ENCODE measurements at regions not wholly inside any gene's neighbourhood (a gene's known extent, or its start where the extent isn't known, plus 50 kb on each side); places are given as distances from the start of the nearest gene placed in this dataset.

- DNase-seq (ENCODE audit: low spot score) = no peak
These were observed 78.7 kb upstream of the SNRK start for GRCh38 chr3:43207628-43208085.

GRCh38 chr3:43206632-43207031, 79.7 kb upstream of the SNRK start:
- DNase-seq (ENCODE audit: low spot score) = no peak

GRCh38 chr3:43206105-43206504, 80.2 kb upstream of the SNRK start:
- DNase-seq (ENCODE audit: low spot score) = no peak

- DNase-seq (ENCODE audit: low spot score) = no peak
These were observed 83.3 kb upstream of the SNRK start for GRCh38 chr3:43203022-43203421.

- DNase-seq (ENCODE audit: low spot score) = no peak
These were observed 84.8 kb upstream of the SNRK start for GRCh38 chr3:43201581-43201980.

- no peak for DNase-seq (ENCODE audit: low spot score)
These were observed 86.6 kb upstream of the SNRK start for GRCh38 chr3:43199645-43200306.

GRCh38 chr3:43198791-43199644, 87.3 kb upstream of the SNRK start:
- no peak for DNase-seq (ENCODE audit: low spot score)

- no peak for DNase-seq (ENCODE audit: low spot score)
These were observed 88.0 kb upstream of the SNRK start for GRCh38 chr3:43198301-43198700.

- no peak for DNase-seq (ENCODE audit: low spot score)
These were observed 89.2 kb upstream of the SNRK start for GRCh38 chr3:43197181-43197580.

- DNase-seq (ENCODE audit: low spot score) = no peak
These were observed 89.6 kb upstream of the SNRK start for GRCh38 chr3:43196721-43197120.

- no peak for DNase-seq (ENCODE audit: low spot score)
These were observed 89.2 kb upstream of the POMGNT2 start for GRCh38 chr3:43195115-43195498.

GRCh38 chr3:43194490-43195114, 88.7 kb upstream of the POMGNT2 start:
- no peak for DNase-seq (ENCODE audit: low spot score)

- DNase-seq (ENCODE audit: low spot score) = no peak
These were observed 88.2 kb upstream of the POMGNT2 start for GRCh38 chr3:43194069-43194468.

- DNase-seq (ENCODE audit: low spot score) = no peak
These were observed 86.1 kb upstream of the POMGNT2 start for GRCh38 chr3:43192028-43192427.

- no peak for DNase-seq (ENCODE audit: low spot score)
These were observed 85.2 kb upstream of the POMGNT2 start for GRCh38 chr3:43191116-43191515.

GRCh38 chr3:43190670-43191069, 84.8 kb upstream of the POMGNT2 start:
- no peak for DNase-seq (ENCODE audit: low spot score)

GRCh38 chr3:43187836-43188479, 82.1 kb upstream of the POMGNT2 start:
- DNase-seq (ENCODE audit: low spot score) = no peak

GRCh38 chr3:43185983-43186314, 80.1 kb upstream of the POMGNT2 start:
- no peak for DNase-seq (ENCODE audit: low spot score)

GRCh38 chr3:43185274-43185982, 79.5 kb upstream of the POMGNT2 start:
- DNase-seq (ENCODE audit: low spot score) = no peak

- no peak for DNase-seq (ENCODE audit: low spot score)
These were observed 77.6 kb upstream of the POMGNT2 start for GRCh38 chr3:43183456-43183855.

- no peak for DNase-seq (ENCODE audit: low spot score)
These were observed 75.4 kb upstream of the POMGNT2 start for GRCh38 chr3:43181202-43181821.

GRCh38 chr3:43180694-43181093, 74.8 kb upstream of the POMGNT2 start:
- no peak for DNase-seq (ENCODE audit: low spot score)

Measured in HuH-7.5 (cell line).